HG02623 (cell line): ENCODE measurements at regions not wholly inside any gene's neighbourhood (a gene's known extent, or its start where the extent isn't known, plus 50 kb on each side); places are given as distances from the start of the nearest gene placed in this dataset.

Experiments used
- ATAC-seq: cut with Tn5 transposase; IDR thresholded peaks from one replicate; pipeline ENCODE4 v1.9.1; 2021; ENCODE audit warnings: moderate library complexity; ENCODE audit not compliant: unreplicated experiment

DNA sequence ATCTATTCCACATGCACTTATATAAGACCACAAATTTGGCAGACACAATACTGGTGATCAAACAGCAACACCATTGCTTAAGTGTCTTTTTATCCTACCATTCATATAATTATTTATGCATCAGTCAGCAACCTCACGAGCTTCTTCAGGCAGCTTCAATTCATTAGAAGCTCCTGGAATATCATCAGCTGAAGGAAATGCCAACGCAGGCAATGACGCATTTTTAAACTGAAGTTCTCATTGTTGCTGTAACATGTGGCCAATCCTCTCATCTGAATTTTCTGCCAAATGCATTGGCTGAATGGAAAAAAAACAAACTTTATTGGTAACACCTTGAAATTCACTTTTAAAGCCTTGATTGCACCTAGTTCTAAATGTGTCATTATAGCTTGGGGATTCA lies 376.4 kb upstream of the RGMB start:
- no peak for ATAC-seq

DNA sequence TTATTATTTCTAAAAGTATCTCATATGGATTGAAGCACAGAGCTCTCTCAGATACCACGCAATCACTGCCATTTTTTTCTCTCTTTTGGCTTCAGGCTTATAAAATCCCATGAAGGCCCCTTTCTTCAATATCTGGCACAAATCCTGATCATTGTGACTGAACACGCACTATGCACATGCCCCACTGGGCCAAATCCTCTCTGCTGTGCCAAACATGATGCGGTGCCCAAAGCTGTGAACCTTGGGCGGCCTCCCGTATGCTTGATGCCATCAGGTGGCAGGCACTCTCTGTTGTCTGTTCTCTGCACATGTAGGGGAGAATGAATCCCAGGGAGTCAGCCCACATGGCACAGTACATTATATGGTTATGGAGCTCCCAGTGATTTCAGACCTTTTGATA lies 375.0 kb upstream of the RGMB start:
- no peak for ATAC-seq

DNA sequence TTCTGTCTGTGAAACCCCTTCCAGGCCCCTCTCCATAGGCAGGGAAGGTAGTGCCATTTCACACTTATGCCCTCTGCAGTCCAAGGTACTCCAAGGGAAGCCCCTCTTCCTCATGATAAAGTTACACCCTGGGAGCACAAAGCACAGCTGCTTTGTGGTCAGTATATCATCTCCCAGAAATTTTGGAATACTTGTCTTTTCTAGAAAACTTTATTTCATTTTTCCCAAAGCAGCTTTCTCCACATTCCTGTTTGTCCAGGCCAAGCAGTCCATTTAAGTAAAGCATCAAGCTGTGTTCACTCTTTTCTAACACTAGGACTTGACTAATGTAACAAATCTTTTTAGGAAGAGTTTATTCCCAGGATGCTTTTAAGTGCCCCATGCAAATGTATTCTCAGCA lies 371.8 kb upstream of the RGMB start:
- no peak for ATAC-seq

DNA sequence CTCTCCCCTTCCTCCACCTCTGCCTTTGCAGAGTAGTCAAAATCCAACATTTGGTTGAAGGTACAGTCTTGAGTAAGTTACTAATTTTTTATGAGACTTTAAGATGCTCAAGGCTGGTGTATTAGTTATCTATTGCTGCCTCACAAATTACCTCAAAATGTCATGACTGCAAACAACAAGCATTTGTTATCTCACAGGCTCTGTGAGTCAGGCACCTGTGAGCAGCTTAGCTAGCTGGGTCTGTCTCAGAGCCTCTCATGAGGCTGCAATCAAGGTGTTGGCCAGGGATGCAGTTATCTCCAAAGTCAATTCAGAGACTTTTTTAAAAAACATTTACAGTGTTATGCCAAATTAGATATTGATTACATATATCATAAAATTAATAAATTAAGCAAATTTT lies 371.3 kb upstream of the RGMB start:
- ATAC-seq: no peak

DNA sequence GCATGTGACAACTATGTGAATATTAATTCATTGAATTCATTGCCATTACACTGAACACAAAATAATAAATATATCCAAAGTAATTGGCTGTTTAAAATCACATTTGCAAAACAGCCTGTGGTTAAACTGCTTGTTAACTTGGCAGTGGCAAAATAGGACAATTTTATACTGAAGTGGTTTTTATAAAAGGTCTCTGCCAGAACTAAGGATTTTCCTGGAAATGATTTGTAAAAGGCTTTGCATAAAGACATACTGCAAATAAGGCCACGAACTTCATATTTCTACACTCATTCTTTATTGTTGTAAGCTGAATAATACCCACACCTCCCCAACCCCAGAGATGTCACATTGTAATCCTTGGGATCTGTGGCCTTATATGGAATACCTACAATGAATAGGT lies 370.3 kb upstream of the RGMB start:
- ATAC-seq: no peak

DNA sequence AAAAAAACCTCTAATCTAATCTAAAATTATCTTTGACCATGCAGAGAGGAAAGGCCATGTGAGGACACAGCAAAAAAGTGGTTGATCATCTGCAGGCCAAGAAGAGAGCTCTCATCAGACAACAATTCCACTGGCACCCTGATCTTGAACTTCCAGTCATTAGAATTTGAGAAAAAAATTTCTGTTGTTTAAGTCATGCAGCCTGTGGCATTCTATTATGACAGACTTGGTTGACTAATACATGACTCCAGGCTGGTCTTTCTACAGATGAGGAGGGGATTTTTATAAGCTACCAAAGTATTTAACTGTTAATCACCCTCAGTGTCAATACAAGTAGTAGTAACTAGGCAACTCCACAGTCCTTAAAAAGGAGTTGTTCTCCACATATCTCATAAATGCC lies 358.5 kb upstream of the RGMB start:
- ATAC-seq: no peak

DNA sequence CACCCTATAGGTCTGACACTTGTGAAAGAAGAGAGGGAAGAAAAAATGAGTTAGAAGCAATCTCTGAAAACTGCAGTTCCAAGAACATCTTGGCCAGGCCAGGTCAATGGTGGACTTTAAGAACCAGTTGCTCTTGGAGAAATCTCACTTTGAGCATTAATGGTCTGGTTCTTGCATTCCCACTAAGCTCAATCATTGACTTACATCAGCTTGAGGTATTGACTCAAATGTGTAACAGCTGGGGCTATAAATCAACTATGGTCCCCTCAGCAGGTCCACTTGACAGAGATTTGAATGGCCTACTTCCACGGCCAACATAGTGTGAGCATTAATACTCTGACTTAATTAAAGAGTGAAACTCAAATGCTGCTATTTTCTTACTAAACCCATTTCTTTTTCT lies 357.8 kb upstream of the RGMB start:
- ATAC-seq: no peak

DNA sequence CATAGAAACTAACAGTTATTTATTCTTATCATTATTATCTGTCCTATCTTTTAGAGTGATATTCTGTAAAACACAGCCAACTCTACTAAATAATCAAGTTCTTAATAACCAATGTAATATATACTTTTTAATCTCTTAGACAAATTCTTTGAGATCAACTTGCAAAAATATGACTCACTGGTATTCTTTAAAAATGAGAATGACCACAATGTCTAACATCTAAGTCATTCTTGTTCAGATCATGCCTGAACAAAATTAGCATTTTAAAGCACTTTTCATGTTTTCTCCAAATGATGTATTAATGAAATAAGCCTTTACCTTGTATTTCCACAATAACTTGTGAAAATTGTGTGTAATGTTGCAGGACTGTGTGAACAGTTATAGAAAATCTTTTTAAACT lies 356.9 kb upstream of the RGMB start:
- ATAC-seq: no peak

DNA sequence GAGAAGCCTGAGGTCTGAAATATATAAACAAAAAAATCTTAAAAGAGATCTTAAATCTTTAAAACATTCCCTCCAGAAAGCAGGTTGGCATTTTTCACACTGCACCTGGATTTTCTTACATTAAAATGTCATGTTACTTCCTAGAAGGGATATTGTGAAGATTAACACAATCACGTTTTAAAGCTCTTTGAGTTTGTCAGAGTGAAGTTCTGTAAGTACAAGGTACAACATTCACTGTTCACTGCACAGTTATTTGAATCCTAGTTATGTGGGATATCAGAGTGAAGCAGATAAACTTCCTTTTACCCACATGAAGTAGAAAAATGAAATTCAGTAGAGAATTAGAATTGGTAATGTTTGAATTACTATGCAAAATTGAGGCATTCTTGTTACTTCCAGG lies 353.6 kb upstream of the RGMB start:
- ATAC-seq: no peak

DNA sequence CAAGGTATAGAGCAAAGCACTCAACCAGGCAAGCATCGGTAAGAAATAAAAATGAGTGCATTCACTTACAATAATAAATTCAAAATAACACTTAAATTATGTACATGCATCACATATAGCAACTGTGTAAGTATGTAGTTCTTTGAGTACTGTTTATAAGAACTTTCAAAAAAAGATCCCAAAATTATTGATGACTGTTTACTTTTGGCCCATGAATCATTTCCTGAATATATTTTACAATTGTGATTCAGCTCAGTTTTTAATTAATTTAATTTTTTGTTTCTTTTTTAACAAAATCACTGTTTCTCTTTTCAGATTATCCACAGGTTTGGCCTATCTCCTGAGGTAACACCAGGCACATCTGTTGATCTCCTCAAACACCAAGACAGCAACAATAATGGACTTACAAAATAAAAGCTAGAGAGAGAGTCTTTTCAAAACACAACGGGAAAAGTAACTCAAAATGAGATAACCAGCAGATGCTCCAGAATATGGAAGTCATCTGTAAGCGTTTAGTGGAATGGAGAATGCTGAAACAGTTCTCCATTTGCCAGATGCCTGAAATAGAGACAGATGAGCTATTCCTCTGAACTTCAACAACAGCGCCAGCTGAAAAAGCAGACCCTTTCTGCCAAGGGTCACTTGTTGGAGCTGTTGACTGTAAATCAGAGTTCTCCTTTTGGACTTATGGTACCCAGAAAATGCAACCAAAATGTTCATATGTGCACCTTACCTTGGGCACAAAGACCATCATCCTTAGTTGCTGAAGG lies 348.6 kb upstream of the RGMB start:
- ATAC-seq: no peak

DNA sequence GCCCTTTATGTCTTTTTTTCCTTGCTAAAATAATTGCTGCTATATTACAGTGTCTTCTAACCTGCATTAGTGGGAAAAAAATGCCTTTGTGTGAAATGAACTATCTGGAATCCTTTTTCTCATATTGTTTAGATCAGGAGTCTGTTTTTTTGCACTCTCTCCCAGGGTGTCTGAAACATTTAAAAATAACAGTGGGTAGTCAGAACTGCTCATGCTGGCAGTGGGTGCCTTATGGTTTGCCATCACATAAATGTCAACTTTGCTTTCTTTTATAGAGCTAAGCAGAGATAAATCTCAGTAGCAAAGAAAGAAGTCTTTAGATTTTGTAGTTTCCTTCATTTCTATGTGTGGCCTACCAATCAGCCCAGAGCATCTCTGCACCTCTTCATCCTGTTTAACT lies 347.8 kb upstream of the RGMB start:
- ATAC-seq: no peak

DNA sequence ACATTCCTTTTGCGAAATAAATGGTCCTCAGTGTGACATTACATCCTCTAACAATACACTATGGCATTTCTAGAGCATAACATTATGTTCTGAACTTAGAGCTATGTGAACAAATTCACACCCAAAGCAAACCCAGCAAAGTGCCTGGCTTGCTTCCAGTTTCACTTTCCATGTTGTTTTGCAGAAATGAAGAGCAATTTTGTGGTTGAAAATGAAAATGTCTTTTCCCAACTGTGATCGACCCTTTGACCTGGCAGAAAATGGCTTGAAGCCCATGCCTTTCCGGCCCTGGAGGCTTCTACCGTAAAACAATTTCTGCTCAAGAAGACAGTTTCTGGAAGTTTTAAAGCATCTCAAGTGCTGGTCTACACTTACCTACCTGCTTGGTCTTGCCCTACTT lies 344.7 kb upstream of the RGMB start:
- no peak for ATAC-seq

DNA sequence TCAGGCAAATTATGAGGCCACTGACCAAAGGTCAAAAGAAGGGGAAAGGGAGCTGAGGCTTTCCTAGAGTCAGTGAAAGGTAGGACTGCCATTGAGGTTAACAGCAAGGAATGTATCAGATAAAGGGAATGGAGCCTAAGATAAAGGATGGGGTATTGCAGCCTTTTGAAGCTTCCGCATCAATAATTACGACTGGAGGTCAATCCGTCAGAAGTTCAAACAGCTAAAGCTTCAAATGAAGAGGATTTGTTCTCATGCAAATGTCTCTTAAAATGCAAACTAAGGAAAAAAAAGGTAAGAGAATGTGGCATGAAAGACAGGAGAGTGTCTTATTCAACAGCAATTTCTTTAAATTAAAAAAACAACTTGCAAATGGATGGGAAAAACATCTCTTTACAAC lies 341.1 kb upstream of the RGMB start:
- no peak for ATAC-seq

DNA sequence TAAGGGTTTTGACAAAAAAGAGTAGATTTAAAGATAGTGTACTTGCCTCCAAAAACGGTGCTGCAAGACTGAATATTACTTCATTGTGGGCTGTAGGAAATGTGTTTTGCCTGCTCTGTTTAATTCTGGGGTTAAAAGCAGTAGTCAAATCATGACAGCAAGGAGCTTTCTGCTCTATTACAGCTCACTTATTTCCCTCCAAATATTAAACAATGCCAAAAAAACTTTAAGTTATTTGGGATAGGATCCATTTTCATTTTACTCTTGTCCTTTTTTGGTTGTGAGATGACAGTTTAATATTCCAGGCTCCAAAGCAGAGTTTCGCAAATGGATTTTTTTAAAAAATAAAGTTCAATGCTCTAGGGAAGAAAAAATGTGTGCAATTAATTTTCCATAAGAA lies 340.4 kb upstream of the RGMB start:
- no peak for ATAC-seq

DNA sequence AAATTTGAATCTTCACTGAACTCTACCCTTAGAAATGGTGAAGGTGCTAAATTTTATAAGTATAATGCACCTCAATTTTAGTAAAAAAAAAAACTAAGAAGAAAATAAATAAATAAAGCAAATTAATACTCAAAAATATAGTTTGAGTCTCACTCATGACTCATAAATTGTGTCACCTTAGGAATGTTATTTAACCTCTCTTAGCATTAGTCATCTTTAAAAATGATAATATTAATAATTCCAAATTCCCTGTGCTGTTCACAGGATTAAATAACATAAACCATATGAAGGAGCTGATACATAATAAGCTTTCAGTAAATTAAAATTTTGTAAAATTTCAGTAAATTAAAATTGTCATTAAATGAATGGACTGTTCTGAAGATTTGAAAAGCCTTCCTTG lies 339.8 kb upstream of the RGMB start:
- ATAC-seq: no peak

DNA sequence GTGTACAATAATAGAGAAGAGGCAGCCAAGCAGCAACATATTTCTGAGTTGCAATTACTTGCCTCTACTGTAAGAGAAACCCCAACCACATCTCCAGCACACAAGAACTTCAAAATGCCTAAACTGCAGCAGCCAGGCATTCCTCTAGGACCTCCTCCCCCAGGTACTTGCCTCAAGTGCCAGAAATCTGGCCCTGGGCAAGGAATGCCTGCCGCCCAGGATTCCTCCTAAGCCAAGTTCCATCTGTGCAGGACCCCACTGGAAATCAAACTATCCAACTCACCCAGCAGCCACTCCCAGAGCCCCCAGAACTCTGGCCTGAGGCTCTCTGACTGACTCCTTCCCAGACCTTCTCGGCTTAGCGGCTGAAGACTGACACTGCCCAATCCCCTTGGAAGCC lies 336.8 kb upstream of the RGMB start:
- ATAC-seq: no peak

DNA sequence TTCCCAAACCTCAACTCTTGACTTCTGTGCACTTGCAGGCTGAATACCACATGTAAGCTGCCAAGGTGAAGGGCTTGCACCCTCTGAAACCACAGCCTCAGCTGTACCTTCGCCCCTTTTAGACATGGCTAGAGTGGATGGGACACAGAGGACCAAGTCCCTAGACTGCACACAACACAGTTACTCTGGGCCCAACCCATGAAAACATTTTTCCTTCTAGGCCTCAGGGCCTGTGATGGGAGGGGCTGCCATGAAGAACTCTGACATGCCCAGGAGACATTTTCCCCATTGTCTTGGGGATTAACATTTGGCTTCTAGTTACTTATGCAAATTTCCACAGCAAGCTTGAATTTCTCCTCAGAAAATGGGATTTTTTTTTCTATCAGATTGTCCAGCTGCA lies 331.0 kb upstream of the RGMB start:
- ATAC-seq: no peak

DNA sequence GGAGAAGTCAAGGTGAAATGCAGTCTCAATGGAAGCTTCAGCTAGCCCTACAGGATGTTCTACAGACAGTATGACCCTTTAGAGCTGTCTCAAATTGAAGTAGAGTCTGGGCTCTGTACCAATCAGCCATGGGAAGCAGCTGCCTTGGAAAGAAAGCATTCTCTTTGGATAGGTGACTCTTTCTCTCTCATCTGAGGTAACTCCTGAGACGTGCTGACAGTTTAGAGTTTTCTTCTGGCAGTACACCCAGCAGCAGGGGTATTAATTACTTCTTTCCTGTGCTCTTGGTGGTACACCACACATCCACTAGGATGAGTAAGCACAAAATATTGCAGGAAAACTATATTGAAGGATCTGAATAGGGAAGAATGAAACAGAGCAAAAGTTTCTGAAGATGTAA lies 329.6 kb upstream of the RGMB start:
- no peak for ATAC-seq

DNA sequence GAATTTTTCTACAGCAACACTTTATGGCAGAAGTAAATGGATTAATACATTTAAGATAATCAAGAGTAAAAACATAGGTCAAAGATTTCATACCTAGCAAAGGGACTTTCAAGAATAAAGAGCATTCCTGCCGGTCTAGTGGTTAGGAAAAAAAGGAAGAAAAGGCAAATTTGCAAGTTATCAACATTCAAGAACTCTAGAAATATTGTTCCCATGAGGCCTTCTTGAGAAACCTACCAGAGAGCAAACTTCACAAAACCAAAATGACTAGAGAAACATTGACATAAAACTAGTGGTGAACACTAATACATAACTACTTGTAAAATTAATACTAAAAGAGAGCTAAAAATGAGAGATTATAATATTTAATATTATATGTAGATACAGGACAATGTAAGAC lies 320.2 kb upstream of the RGMB start:
- ATAC-seq: no peak

DNA sequence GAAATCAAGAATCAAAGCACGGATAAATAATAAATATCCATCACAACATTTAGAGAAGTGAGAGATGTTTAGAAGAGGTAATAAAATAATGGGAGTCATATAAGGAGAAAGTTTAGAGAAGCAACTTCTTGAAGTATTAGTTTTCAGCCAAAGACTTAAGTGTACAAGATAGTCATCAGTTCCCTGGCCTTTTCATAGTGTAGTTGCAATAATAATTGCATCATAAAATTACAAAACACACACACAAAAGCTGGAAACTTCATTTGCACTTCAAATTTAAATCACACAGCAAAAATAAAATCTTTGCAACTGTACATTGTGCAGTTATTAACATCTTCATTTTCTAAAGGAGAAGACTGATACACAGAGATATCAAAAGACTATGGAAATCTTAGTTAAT lies 319.1 kb upstream of the RGMB start:
- ATAC-seq: no peak

DNA sequence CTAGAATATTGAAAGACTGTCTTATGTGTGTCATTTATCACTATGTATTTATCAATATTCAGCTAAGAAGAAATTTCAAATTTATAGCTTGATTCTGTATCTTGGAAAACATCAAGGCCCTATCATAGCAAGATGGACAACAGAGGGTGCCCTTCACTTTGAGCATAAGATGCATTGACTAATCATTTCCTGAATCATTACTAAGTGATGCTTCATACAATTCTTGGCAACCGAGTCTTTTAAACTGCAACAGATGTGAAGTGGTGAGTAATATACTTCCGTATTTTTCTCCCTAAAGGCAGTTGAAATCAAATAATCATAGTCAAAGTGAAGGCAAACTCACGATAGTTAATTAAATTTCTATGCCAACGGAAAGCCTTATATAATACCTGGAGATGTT lies 318.6 kb upstream of the RGMB start:
- no peak for ATAC-seq

DNA sequence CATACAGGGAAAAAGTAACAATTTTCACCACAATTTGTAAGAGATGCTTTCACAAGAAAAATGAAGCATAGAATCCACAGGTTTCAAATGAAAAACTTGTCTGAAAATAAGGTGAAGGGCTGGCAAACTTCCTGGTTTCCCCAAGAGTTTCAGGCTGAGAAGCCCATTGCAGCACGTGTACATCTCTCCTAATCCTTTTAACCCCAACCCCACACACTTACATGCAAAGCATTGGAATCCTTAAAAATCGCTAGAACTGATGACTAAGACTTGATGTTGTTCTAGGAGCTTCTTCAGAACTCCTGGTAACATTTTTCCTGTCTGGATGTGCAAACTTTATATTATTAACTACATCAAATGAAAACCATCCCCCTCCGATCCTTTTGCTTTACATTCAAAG lies 317.8 kb upstream of the RGMB start:
- no peak for ATAC-seq

DNA sequence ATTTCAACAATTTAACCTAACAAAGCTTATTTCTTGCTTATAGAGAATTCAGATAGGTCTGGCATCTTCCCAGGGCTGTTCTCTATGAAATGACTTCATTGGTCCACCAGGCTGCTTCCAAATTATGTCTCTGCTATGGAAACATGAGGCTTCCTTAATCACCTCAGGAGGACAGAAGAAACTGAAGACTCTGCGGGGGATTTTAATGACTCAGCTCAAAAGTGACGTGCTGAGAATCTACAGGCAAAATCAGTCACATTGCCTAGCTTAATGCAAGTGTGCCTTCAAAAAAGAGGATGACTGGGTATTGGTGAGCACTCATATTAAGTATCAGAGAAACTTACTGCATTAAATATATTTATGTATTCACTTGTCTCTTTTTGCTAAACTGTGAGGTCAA lies 315.5 kb upstream of the RGMB start:
- ATAC-seq: no peak

DNA sequence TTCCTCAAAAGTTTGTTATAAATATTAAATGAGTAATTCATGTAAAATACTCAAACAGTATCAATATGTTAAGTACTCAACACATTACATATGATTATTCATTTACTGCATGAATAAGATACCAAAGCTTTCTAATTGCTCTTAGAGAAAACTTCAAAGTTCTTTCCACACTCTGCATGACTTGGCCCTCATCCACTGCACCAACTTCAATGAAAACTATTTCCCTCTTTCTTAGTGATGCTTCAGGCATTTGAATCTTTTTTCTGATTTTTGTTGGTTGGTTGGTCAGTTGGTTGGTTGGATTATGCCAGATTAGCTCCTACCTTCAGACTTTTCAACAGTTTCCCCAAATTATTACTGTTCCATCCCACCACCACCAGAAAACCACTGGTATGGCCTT lies 314.7 kb upstream of the RGMB start:
- ATAC-seq: no peak
